Endothelial cell of umbilical vein (primary cell): ENCODE measurements at regions not wholly inside any gene's neighbourhood (a gene's known extent, or its start where the extent isn't known, plus 50 kb on each side); places are given as distances from the start of the nearest gene placed in this dataset.

Experiments used
- POLR2A ChIP-seq: IDR thresholded peaks from 2 replicates; pipeline ENCODE4 v1.6.1; 2012; ENCODE audit warnings: low read depth, mild to moderate bottlenecking, control low read depth, low read length
- POLR2AphosphoS5 ChIP-seq: IDR thresholded peaks from 2 replicates; pipeline ENCODE4 v1.6.1; 2012; ENCODE audit warnings: low read depth, mild to moderate bottlenecking, control low read depth, low read length, moderate library complexity; ENCODE audit not compliant: insufficient read depth
- TF ChIP-seq, protein P1 (sequence below), 2 donors: IDR thresholded peaks; 1 replicate in 1 of 2; 2 replicates in 1 of 2; pipeline ENCODE4 v1.5.1; 2011; ENCODE audit warnings: low read length in 2 of 2, mild to moderate bottlenecking in 2 of 2, moderate library complexity in 2 of 2, control low read depth in 1 of 2, inconsistent platforms in 1 of 2, low read depth in 1 of 2; ENCODE audit not compliant: insufficient read depth in 1 of 2; ENCODE audit errors: extremely low read depth in 1 of 2
- TF ChIP-seq, protein P2 (sequence below): IDR thresholded peaks from 2 replicates; pipeline ENCODE4 v1.6.1; 2011; ENCODE audit not compliant: insufficient read depth, insufficient read length

DNA sequence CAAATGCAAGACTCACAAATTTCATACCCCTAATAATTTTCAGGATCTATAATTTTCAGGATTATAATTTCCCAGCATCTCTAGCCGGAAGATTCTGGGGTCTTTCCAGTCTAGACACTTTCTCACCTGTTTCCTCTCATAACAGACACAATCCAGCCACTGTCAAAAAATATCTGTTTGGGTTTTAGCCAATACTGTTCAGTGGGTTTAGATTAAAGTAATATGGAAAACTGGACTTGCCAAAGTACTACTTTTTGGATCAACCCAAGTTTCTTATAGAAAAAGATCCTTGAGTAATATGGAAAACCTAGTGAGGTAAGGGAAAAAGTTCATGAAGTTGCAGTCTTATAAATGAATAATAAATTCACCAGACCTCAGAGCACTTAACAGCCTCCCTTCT, 62.1 kb upstream of the NEBL start:
- TF ChIP-seq, protein P1, sequence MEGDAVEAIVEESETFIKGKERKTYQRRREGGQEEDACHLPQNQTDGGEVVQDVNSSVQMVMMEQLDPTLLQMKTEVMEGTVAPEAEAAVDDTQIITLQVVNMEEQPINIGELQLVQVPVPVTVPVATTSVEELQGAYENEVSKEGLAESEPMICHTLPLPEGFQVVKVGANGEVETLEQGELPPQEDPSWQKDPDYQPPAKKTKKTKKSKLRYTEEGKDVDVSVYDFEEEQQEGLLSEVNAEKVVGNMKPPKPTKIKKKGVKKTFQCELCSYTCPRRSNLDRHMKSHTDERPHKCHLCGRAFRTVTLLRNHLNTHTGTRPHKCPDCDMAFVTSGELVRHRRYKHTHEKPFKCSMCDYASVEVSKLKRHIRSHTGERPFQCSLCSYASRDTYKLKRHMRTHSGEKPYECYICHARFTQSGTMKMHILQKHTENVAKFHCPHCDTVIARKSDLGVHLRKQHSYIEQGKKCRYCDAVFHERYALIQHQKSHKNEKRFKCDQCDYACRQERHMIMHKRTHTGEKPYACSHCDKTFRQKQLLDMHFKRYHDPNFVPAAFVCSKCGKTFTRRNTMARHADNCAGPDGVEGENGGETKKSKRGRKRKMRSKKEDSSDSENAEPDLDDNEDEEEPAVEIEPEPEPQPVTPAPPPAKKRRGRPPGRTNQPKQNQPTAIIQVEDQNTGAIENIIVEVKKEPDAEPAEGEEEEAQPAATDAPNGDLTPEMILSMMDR (IDR thresholded peaks at IDR 0.05; ENCODE audit: extremely low read depth in 1 of 2, insufficient read depth in 1 of 2, low read depth in 1 of 2, low read length in 2 of 2) = no peak
- TF ChIP-seq, protein P2, sequence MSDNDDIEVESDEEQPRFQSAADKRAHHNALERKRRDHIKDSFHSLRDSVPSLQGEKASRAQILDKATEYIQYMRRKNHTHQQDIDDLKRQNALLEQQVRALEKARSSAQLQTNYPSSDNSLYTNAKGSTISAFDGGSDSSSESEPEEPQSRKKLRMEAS = no peak
- TF ChIP-seq POLR2A (no peak), POLR2AphosphoS5 (no peak)
